T-helper 2 cell treated with Interferon-gamma antibody and Interleukin-4, amounts not matched to agents 5 μg/mL and 100 μg/mL, for 36 hours (primary cell): ENCODE measurements at regions not wholly inside any gene's neighbourhood (a gene's known extent, or its start where the extent isn't known, plus 50 kb on each side); places are given as distances from the start of the nearest gene placed in this dataset.

Source experiments
- DNase-seq: peaks from one replicate; pipeline ENCODE4 v3.0.0; 2021; ENCODE audit warnings: low spot score
- H3K27ac Mint-ChIP-seq: one replicate; pipeline ENCODE4 v1.8.0; 2021; ENCODE audit warnings: mild to moderate bottlenecking, mixed read lengths
- H3K27me3 Mint-ChIP-seq: one replicate; pipeline ENCODE4 v1.8.0; 2021; ENCODE audit warnings: low read depth, mixed read lengths
- H3K36me3 Mint-ChIP-seq: one replicate; pipeline ENCODE4 v1.8.0; 2021; ENCODE audit warnings: low read depth, mixed read lengths
- H3K4me1 Mint-ChIP-seq: one replicate; pipeline ENCODE4 v1.8.0; 2021; ENCODE audit warnings: low read depth, mixed read lengths
- H3K4me3 Mint-ChIP-seq: one replicate; pipeline ENCODE4 v1.8.0; 2022; ENCODE audit warnings: mild to moderate bottlenecking, moderate library complexity, mixed read lengths
- H3K9me3 Mint-ChIP-seq: one replicate; pipeline ENCODE4 v1.8.0; 2021; ENCODE audit warnings: mixed read lengths

- Mint-ChIP-seq H3K9me3 (no peaks in the 10 kb centered on the region), H3K27ac (no peak overlapping the region), H3K36me3 (no peaks in the 10 kb centered on the region), H3K4me1 (no peaks in the 10 kb centered on the region), H3K27me3 (no peaks in the 10 kb centered on the region), H3K4me3 (no peak overlapping the region)
- DNase-seq = no peak
Observed at GRCh38 chr6:84456803-84457202, 229.4 kb upstream of the CEP162 start.

- Mint-ChIP-seq H3K4me1 (no peaks in the 10 kb centered on the region), H3K4me3 (no peak overlapping the region), H3K36me3 (no peaks in the 10 kb centered on the region), H3K27me3 (no peaks in the 10 kb centered on the region), H3K27ac (no peak overlapping the region), H3K9me3 (no peaks in the 10 kb centered on the region)
- no peak for DNase-seq
Observed at GRCh38 chr6:84455511-84456029, 228.1 kb upstream of the CEP162 start.

- Mint-ChIP-seq H3K27ac (no peak overlapping the region), H3K9me3 (no peaks in the 10 kb centered on the region), H3K4me3 (no peak overlapping the region), H3K36me3 (no peaks in the 10 kb centered on the region), H3K27me3 (no peaks in the 10 kb centered on the region), H3K4me1 (no peaks in the 10 kb centered on the region)
- no peak for DNase-seq
Observed at GRCh38 chr6:84453499-84453898, 226.1 kb upstream of the CEP162 start.

GRCh38 chr6:84450018-84450417, 222.6 kb upstream of the CEP162 start:
- H3K36me3 Mint-ChIP-seq = no peaks in the 10 kb centered on the region
- H3K9me3 Mint-ChIP-seq = no peaks in the 10 kb centered on the region
- no peak for DNase-seq
- no peaks in the 10 kb centered on the region for H3K27me3 Mint-ChIP-seq
- no peak overlapping the region for H3K27ac Mint-ChIP-seq
- H3K4me3 Mint-ChIP-seq = no peak overlapping the region
- no peaks in the 10 kb centered on the region for H3K4me1 Mint-ChIP-seq

GRCh38 chr6:84449220-84449619, 221.8 kb upstream of the CEP162 start:
- H3K27ac Mint-ChIP-seq = no peak overlapping the region
- DNase-seq = no peak
- no peak overlapping the region for H3K4me3 Mint-ChIP-seq
- H3K27me3 Mint-ChIP-seq = no peaks in the 10 kb centered on the region
- no peaks in the 10 kb centered on the region for H3K36me3 Mint-ChIP-seq
- H3K9me3 Mint-ChIP-seq = no peaks in the 10 kb centered on the region
- no peaks in the 10 kb centered on the region for H3K4me1 Mint-ChIP-seq

- H3K36me3 Mint-ChIP-seq = no peaks in the 10 kb centered on the region
- H3K27ac Mint-ChIP-seq = no peak overlapping the region
- H3K4me3 Mint-ChIP-seq = no peak overlapping the region
- H3K27me3 Mint-ChIP-seq = no peaks in the 10 kb centered on the region
- DNase-seq = no peak
- no peaks in the 10 kb centered on the region for H3K9me3 Mint-ChIP-seq
- no peaks in the 10 kb centered on the region for H3K4me1 Mint-ChIP-seq
Observed at GRCh38 chr6:84448331-84448730, 220.9 kb upstream of the CEP162 start.

- Mint-ChIP-seq H3K27me3 (no peaks in the 10 kb centered on the region), H3K4me3 (no peak overlapping the region), H3K27ac (no peak overlapping the region), H3K4me1 (no peaks in the 10 kb centered on the region), H3K9me3 (no peaks in the 10 kb centered on the region), H3K36me3 (no peaks in the 10 kb centered on the region)
- no peak for DNase-seq
Observed at GRCh38 chr6:84447651-84448050, 220.2 kb upstream of the CEP162 start.

- H3K4me1 Mint-ChIP-seq = no peaks in the 10 kb centered on the region
- no peak overlapping the region for H3K4me3 Mint-ChIP-seq
- H3K27me3 Mint-ChIP-seq = no peaks in the 10 kb centered on the region
- no peak overlapping the region for H3K27ac Mint-ChIP-seq
- H3K9me3 Mint-ChIP-seq = no peaks in the 10 kb centered on the region
- no peak for DNase-seq
- no peaks in the 10 kb centered on the region for H3K36me3 Mint-ChIP-seq
Observed at GRCh38 chr6:84445068-84445467, 217.6 kb upstream of the CEP162 start.

- H3K27ac Mint-ChIP-seq = no peak overlapping the region
- H3K9me3 Mint-ChIP-seq = no peaks in the 10 kb centered on the region
- DNase-seq = no peak
- H3K4me1 Mint-ChIP-seq = no peaks in the 10 kb centered on the region
- no peak overlapping the region for H3K4me3 Mint-ChIP-seq
- H3K27me3 Mint-ChIP-seq = no peaks in the 10 kb centered on the region
- no peaks in the 10 kb centered on the region for H3K36me3 Mint-ChIP-seq
Observed at GRCh38 chr6:84442208-84442607, 214.8 kb upstream of the CEP162 start.

GRCh38 chr6:84441456-84441855, 214.0 kb upstream of the CEP162 start:
- no peaks in the 10 kb centered on the region for H3K36me3 Mint-ChIP-seq
- no peak overlapping the region for H3K4me3 Mint-ChIP-seq
- H3K27me3 Mint-ChIP-seq = no peaks in the 10 kb centered on the region
- no peak for DNase-seq
- H3K4me1 Mint-ChIP-seq = no peaks in the 10 kb centered on the region
- no peaks in the 10 kb centered on the region for H3K9me3 Mint-ChIP-seq
- H3K27ac Mint-ChIP-seq = no peak overlapping the region

- Mint-ChIP-seq H3K36me3 (no peaks in the 10 kb centered on the region), H3K9me3 (no peaks in the 10 kb centered on the region), H3K4me3 (no peak overlapping the region), H3K4me1 (no peaks in the 10 kb centered on the region), H3K27me3 (no peaks in the 10 kb centered on the region), H3K27ac (no peak overlapping the region)
- DNase-seq = no peak
Observed at GRCh38 chr6:84434550-84434949, 207.1 kb upstream of the CEP162 start.

- Mint-ChIP-seq H3K4me1 (no peaks in the 10 kb centered on the region), H3K27me3 (no peaks in the 10 kb centered on the region), H3K4me3 (no peak overlapping the region), H3K27ac (no peak overlapping the region), H3K36me3 (no peaks in the 10 kb centered on the region), H3K9me3 (no peaks in the 10 kb centered on the region)
- no peak for DNase-seq
Observed at GRCh38 chr6:84432619-84433018, 205.2 kb upstream of the CEP162 start.

- Mint-ChIP-seq H3K36me3 (no peaks in the 10 kb centered on the region), H3K4me3 (no peak overlapping the region), H3K4me1 (no peaks in the 10 kb centered on the region), H3K27ac (no peak overlapping the region), H3K9me3 (no peaks in the 10 kb centered on the region), H3K27me3 (peaks cover 3% of the 10 kb centered on the region)
- no peak for DNase-seq
Observed at GRCh38 chr6:84428300-84428907, 201.0 kb upstream of the CEP162 start.

GRCh38 chr6:84425971-84426705, 198.7 kb upstream of the CEP162 start:
- no peaks in the 10 kb centered on the region for H3K36me3 Mint-ChIP-seq
- no peak overlapping the region for H3K4me3 Mint-ChIP-seq
- no peak overlapping the region for H3K27ac Mint-ChIP-seq
- peaks cover 5% of the 10 kb centered on the region for H3K27me3 Mint-ChIP-seq
- H3K9me3 Mint-ChIP-seq = no peaks in the 10 kb centered on the region
- DNase-seq = no peak
- H3K4me1 Mint-ChIP-seq = no peaks in the 10 kb centered on the region

GRCh38 chr6:84424956-84425355, 197.5 kb upstream of the CEP162 start:
- H3K9me3 Mint-ChIP-seq = no peaks in the 10 kb centered on the region
- H3K36me3 Mint-ChIP-seq = no peaks in the 10 kb centered on the region
- no peak overlapping the region for H3K27ac Mint-ChIP-seq
- H3K4me1 Mint-ChIP-seq = no peaks in the 10 kb centered on the region
- no peak overlapping the region for H3K4me3 Mint-ChIP-seq
- H3K27me3 Mint-ChIP-seq = peaks cover 5% of the 10 kb centered on the region
- DNase-seq = no peak
